Medulla oblongata (tissue), 1 donor: ENCODE measurements at regions not wholly inside any gene's neighbourhood (a gene's known extent, or its start where the extent isn't known, plus 50 kb on each side); places are given as distances from the start of the nearest gene placed in this dataset.

ENCODE experiments used
- DNase-seq: peaks from one replicate; pipeline ENCODE4 v3.0.0-alpha.2; 2015; ENCODE audit errors: extremely low spot score

GRCh38 chr2:23323917-23324680 is 60.9 kb upstream of the KLHL29 start:
- no peak for DNase-seq

DNA sequence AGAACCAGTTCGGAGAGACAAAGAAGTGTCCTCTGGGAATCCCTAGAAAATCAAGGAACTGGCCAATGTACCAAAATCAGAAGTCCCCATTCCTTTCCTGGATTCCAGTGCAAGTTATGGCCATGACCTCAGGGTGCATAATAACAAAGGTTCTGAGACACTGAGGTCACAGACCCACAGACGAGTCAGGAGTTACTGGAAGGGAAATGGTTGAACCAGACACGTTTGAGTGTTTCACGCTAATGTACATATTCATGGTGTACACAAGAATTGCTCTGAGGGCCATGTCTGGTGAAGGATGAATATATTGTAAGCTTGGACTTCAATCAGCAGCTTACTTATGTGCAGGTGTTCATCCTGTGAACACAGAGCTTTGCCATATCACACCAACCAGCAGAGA is 58.6 kb upstream of the KLHL29 start:
- no peak for DNase-seq

- DNase-seq, result no peak
These were observed 57.6 kb upstream of the KLHL29 start for GRCh38 chr2:23327416-23327815.

- DNase-seq, result no peak
These were observed 57.1 kb upstream of the KLHL29 start for GRCh38 chr2:23327887-23328286.

DNA sequence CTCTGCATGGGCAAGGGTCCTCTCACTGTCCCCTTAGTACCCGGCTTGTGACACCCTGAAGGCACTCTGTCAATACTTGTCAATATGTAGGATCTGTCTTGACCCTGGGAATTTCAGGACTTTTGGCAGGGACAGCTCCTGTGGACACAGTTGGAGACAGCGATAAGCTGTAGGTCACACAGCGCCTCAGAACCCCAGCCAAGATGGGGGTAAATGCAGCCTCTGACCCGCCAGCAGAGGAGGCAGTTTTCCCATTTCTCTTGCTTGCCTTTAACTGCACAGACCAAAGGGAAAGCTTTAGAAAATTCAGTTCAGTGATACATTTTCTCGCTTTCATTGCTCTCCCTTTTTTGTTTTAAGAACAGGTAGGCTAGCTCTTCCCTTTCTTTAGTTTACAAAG is 54.8 kb upstream of the KLHL29 start:
- no peak for DNase-seq
